ENCODE measurements at regions not wholly inside any gene's neighbourhood (a gene's known extent, or its start where the extent isn't known, plus 50 kb on each side); places are given as distances from the start of the nearest gene placed in this dataset.

GRCh38 chr9:109992293-109992692, 212.3 kb downstream of the PALM2AKAP2 start:
- TF ChIP-seq CTCF (IDR thresholded peaks at IDR 0.05), result no peak
- TF ChIP-seq POLR2A (IDR thresholded peaks at IDR 0.05), result no peak

Data from testis (tissue), 2 donors.